ENCODE measurements at regions not wholly inside any gene's neighbourhood (a gene's known extent, or its start where the extent isn't known, plus 50 kb on each side); places are given as distances from the start of the nearest gene placed in this dataset.

GRCh38 chr4:128639541-128640270 is 169.8 kb upstream of the JADE1 start:
- H3K4me3 ChIP-seq (ENCODE audit: low read depth, low read length): no peak overlapping the region
- TF ChIP-seq CTCF (IDR thresholded peaks at IDR 0.05; ENCODE audit: control insufficient read depth, extremely low read depth, insufficient read depth): no peak
- DNase-seq (ENCODE audit: low read depth): no peak

GRCh38 chr4:128636906-128637305 is 172.6 kb upstream of the JADE1 start:
- TF ChIP-seq CTCF (IDR thresholded peaks at IDR 0.05; ENCODE audit: control insufficient read depth, extremely low read depth, insufficient read depth): no peak
- no peak for DNase-seq (ENCODE audit: low read depth)
- no peak overlapping the region for H3K4me3 ChIP-seq (ENCODE audit: low read depth, low read length)

- no peak overlapping the region for H3K4me3 ChIP-seq (ENCODE audit: low read depth, low read length)
- DNase-seq (ENCODE audit: low read depth): no peak
- no peak for TF ChIP-seq CTCF (IDR thresholded peaks at IDR 0.05; ENCODE audit: control insufficient read depth, extremely low read depth, insufficient read depth)
These were observed 173.4 kb upstream of the JADE1 start for GRCh38 chr4:128635955-128636560.

- no peak for TF ChIP-seq CTCF (IDR thresholded peaks at IDR 0.05; ENCODE audit: control insufficient read depth, extremely low read depth, insufficient read depth)
- peak; percentile 76 for DNase-seq (ENCODE audit: low read depth)
- no peak overlapping the region for H3K4me3 ChIP-seq (ENCODE audit: low read depth, low read length)
These were observed 174.2 kb upstream of the JADE1 start for GRCh38 chr4:128635141-128635954.

- no peak for DNase-seq (ENCODE audit: low read depth)
- H3K4me3 ChIP-seq (ENCODE audit: low read depth, low read length): no peak overlapping the region
- TF ChIP-seq CTCF (IDR thresholded peaks at IDR 0.05; ENCODE audit: control insufficient read depth, extremely low read depth, insufficient read depth): no peak
These were observed 176.4 kb upstream of the JADE1 start for GRCh38 chr4:128633067-128633466.

GRCh38 chr4:128630871-128631270 is 178.6 kb upstream of the JADE1 start:
- no peak overlapping the region for H3K4me3 ChIP-seq (ENCODE audit: low read depth, low read length)
- TF ChIP-seq CTCF (IDR thresholded peaks at IDR 0.05; ENCODE audit: control insufficient read depth, extremely low read depth, insufficient read depth): no peak
- DNase-seq (ENCODE audit: low read depth): no peak
